ENCODE measurements at regions not wholly inside any gene's neighbourhood (a gene's known extent, or its start where the extent isn't known, plus 50 kb on each side); places are given as distances from the start of the nearest gene placed in this dataset.

DNA sequence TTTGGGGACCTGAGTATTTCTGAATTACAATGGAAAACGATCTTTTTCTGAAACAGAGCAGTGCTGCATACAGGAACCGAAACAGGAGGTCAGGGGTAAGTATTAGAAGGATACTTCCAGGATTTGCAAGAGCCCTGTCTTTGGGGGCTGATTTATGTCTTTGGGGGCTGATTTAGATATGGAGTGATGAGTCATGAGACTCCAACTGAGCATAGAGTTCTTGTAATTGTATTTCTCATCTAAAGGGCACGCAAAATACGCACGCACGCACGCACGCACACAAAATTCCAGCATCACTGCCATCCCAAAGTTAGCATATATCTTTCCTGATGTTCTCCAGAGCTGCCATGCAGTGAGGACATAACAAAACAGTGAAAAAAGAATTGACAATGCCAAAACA is 414.8 kb upstream of the CCNH start:
- TF ChIP-seq, protein P1, sequence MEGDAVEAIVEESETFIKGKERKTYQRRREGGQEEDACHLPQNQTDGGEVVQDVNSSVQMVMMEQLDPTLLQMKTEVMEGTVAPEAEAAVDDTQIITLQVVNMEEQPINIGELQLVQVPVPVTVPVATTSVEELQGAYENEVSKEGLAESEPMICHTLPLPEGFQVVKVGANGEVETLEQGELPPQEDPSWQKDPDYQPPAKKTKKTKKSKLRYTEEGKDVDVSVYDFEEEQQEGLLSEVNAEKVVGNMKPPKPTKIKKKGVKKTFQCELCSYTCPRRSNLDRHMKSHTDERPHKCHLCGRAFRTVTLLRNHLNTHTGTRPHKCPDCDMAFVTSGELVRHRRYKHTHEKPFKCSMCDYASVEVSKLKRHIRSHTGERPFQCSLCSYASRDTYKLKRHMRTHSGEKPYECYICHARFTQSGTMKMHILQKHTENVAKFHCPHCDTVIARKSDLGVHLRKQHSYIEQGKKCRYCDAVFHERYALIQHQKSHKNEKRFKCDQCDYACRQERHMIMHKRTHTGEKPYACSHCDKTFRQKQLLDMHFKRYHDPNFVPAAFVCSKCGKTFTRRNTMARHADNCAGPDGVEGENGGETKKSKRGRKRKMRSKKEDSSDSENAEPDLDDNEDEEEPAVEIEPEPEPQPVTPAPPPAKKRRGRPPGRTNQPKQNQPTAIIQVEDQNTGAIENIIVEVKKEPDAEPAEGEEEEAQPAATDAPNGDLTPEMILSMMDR (conservative IDR thresholded peaks at IDR 0.05 in 1 of 2, IDR thresholded peaks at IDR 0.05 in 1 of 2; ENCODE audit: extremely low read depth in 1 of 2, insufficient read depth in 1 of 2, low read depth in 1 of 2, low read length in 2 of 2): no peak
- TF ChIP-seq EZH2 (IDR thresholded peaks at IDR 0.05; ENCODE audit: borderline replicate concordance, low read length): no peak
